WTC11 (cell line): ENCODE measurements at regions not wholly inside any gene's neighbourhood (a gene's known extent, or its start where the extent isn't known, plus 50 kb on each side); places are given as distances from the start of the nearest gene placed in this dataset.

ENCODE experiments used
- ATAC-seq: fragments of 200-7000 bp; cut with Tn5 transposase; 2 replicates; pipeline ENCODE4 v1.10.0; 2021; ENCODE audit warnings: mild to moderate bottlenecking, moderate library complexity
- CTCF ChIA-PET: fragments of 300-600 bp; sonication (Branson Sonifier 250); formaldehyde crosslinking; loops from one replicate; lab custom pipeline; 2021; ENCODE audit warnings: antibody characterized with exemption; lab: Charles Lee
- POLR2A ChIA-PET: fragments of 350-600 bp; sonication (Branson Sonifier 250); formaldehyde crosslinking; loops from one replicate; lab custom pipeline; 2021; ENCODE audit warnings: antibody characterized with exemption; lab: Charles Lee
- DNase-seq: peaks from one replicate; pipeline ENCODE4 v3.0.0; 2021; ENCODE audit warnings: low spot score
- H3K27ac Mint-ChIP-seq: 2 replicates; pipeline ENCODE4 v1.8.0; 2021; ENCODE audit warnings: mixed read lengths
- H3K27me3 Mint-ChIP-seq: 2 replicates; pipeline ENCODE4 v1.8.0; 2021; ENCODE audit warnings: low read depth, mild to moderate bottlenecking, moderate library complexity, mixed read lengths
- H3K36me3 Mint-ChIP-seq: 2 replicates; pipeline ENCODE4 v1.8.0; 2021; ENCODE audit warnings: mixed read lengths
- H3K4me1 Mint-ChIP-seq: 2 replicates; pipeline ENCODE4 v1.8.0; 2022; ENCODE audit warnings: mixed read lengths
- H3K4me3 Mint-ChIP-seq: 2 replicates; pipeline ENCODE4 v1.8.0; 2021; ENCODE audit warnings: mild to moderate bottlenecking, moderate library complexity, mixed read lengths
- H3K9me3 Mint-ChIP-seq: 2 replicates; pipeline ENCODE4 v1.8.0; 2021; ENCODE audit warnings: mixed read lengths
- ATF1 ChIP-seq: sonication (generic); formaldehyde crosslinking; IDR thresholded peaks from 2 replicates; pipeline ENCODE4 v1.8.1; 2023; ENCODE audit warnings: mild to moderate bottlenecking, moderate library complexity, missing genetic modification reagents
- ESRRA ChIP-seq: sonication (generic); formaldehyde crosslinking; IDR thresholded peaks from 2 replicates; pipeline ENCODE4 v1.8.1; 2022; ENCODE audit warnings: mild to moderate bottlenecking, missing genetic modification reagents, borderline replicate concordance
- FOXP1 ChIP-seq: sonication (generic); formaldehyde crosslinking; IDR thresholded peaks from 2 replicates; pipeline ENCODE4 v1.8.0; 2022; ENCODE audit warnings: missing genetic modification reagents, mild to moderate bottlenecking, moderate library complexity, borderline replicate concordance
- IRF2 ChIP-seq: sonication (generic); formaldehyde crosslinking; IDR thresholded peaks from 2 replicates; pipeline ENCODE4 v1.8.0; 2022; ENCODE audit warnings: low read depth, missing genetic modification reagents, borderline replicate concordance
- MXD4 ChIP-seq: fragments of 250-450 bp; sonication (Bioruptor Pico); IDR thresholded peaks from 2 replicates; pipeline ENCODE4 v1.8.0; 2021; ENCODE audit warnings: mild to moderate bottlenecking, moderate library complexity, borderline replicate concordance
- MYBL2 ChIP-seq: sonication (generic); formaldehyde crosslinking; IDR thresholded peaks from 2 replicates; pipeline ENCODE4 v1.8.1; 2023; ENCODE audit warnings: mild to moderate bottlenecking, moderate library complexity, missing genetic modification reagents
- NFE2L1 ChIP-seq: sonication (generic); formaldehyde crosslinking; IDR thresholded peaks from 2 replicates; pipeline ENCODE4 v1.8.1; 2023; ENCODE audit warnings: missing genetic modification reagents
- NFYB ChIP-seq: sonication (generic); formaldehyde crosslinking; conservative IDR thresholded peaks from 2 replicates; pipeline ENCODE4 v1.8.0; 2022; ENCODE audit warnings: low read depth, missing genetic modification reagents
- NR1H2 ChIP-seq: sonication (generic); formaldehyde crosslinking; IDR thresholded peaks from 2 replicates; pipeline ENCODE4 v1.9.0; 2021; ENCODE audit warnings: mild to moderate bottlenecking, moderate library complexity, missing genetic modification reagents
- NR2C2 ChIP-seq: sonication (generic); formaldehyde crosslinking; IDR thresholded peaks from 2 replicates; pipeline ENCODE4 v1.8.0; 2022; ENCODE audit warnings: mild to moderate bottlenecking, missing genetic modification reagents
- NR3C1 ChIP-seq: sonication (generic); formaldehyde crosslinking; conservative IDR thresholded peaks from 2 replicates; pipeline ENCODE4 v1.8.1; 2023; ENCODE audit warnings: low read depth, mild to moderate bottlenecking, missing genetic modification reagents
- PRRX2 ChIP-seq: fragments of 250-450 bp; sonication (Bioruptor Pico); IDR thresholded peaks from 2 replicates; pipeline ENCODE4 v1.8.0; 2021; ENCODE audit warnings: mild to moderate bottlenecking
- SMAD4 ChIP-seq: sonication (generic); formaldehyde crosslinking; IDR thresholded peaks from 2 replicates; pipeline ENCODE4 v1.8.0; 2022; ENCODE audit warnings: mild to moderate bottlenecking, missing genetic modification reagents
- SP1 ChIP-seq: sonication (generic); formaldehyde crosslinking; conservative IDR thresholded peaks from 2 replicates; pipeline ENCODE4 v1.8.1; 2022; ENCODE audit warnings: missing genetic modification reagents
- TCF7 ChIP-seq: sonication (generic); formaldehyde crosslinking; IDR thresholded peaks from 2 replicates; pipeline ENCODE4 v1.8.0; 2022; ENCODE audit warnings: mild to moderate bottlenecking, low read depth, missing genetic modification reagents, moderate library complexity
- ZNF219 ChIP-seq: sonication (generic); formaldehyde crosslinking; IDR thresholded peaks from 2 replicates; pipeline ENCODE4 v1.8.0; 2023; ENCODE audit warnings: missing genetic modification reagents, mild to moderate bottlenecking, borderline replicate concordance
- ZNF423 ChIP-seq: fragments of 250-450 bp; sonication (Bioruptor Pico); IDR thresholded peaks from 2 replicates; pipeline ENCODE4 v2.1.2; 2022; ENCODE audit warnings: mild to moderate bottlenecking, moderate library complexity
- TF ChIP-seq, protein P1 (sequence below): fragments of 250-450 bp; sonication (Bioruptor Pico); IDR thresholded peaks from 2 replicates; pipeline ENCODE4 v1.9.0; 2021; ENCODE audit warnings: mild to moderate bottlenecking
- TF ChIP-seq, protein P2 (sequence below): sonication (generic); formaldehyde crosslinking; IDR thresholded peaks from 2 replicates; pipeline ENCODE4 v1.8.0; 2022; ENCODE audit warnings: mild to moderate bottlenecking, missing genetic modification reagents
- TF ChIP-seq, protein P3 (sequence below): fragments of 250-450 bp; sonication (Bioruptor Pico); IDR thresholded peaks from 2 replicates; pipeline ENCODE4 v1.9.0; 2021; ENCODE audit warnings: moderate library complexity, mild to moderate bottlenecking, inconsistent platforms, borderline replicate concordance
- TF ChIP-seq, protein P4 (sequence below): sonication (generic); formaldehyde crosslinking; IDR thresholded peaks from 2 replicates; pipeline ENCODE4 v1.8.0; 2022; ENCODE audit warnings: missing genetic modification reagents

DNA sequence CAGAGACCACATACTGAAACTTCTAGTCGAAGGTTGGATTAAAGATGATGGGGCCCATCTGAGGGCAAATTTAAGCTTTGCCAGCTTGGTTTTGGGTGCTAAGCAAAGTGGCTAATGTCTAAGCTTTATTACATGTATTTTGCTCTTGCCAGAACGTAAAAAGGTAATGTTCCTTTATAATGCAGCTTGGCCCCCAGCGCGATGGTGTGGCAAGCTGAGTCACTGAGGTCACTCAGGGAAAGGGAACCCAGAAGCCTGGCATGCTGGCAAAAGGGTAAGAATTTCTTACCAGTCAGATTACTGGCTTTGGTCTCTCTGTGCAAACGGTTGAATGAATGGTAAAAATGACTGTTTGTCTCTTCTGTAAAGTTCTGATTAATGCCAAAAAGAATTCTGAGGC lies 158.3 kb upstream of the KCND2 start:
- no peaks in the 10 kb centered on the region; the same call in 1 of the 2 replicates for H3K27me3 Mint-ChIP-seq
- H3K9me3 Mint-ChIP-seq = peaks cover 72% of the 10 kb centered on the region
- no peak overlapping the region for H3K4me3 Mint-ChIP-seq
- H3K36me3 Mint-ChIP-seq = peaks cover 66% of the 10 kb centered on the region
- no peak for TF ChIP-seq NFE2L1 (CRISPR knock-in tag)
- TF ChIP-seq, protein P1, sequence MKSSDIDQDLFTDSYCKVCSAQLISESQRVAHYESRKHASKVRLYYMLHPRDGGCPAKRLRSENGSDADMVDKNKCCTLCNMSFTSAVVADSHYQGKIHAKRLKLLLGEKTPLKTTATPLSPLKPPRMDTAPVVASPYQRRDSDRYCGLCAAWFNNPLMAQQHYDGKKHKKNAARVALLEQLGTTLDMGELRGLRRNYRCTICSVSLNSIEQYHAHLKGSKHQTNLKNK = no peak
- no peak for TF ChIP-seq NR2C2 (CRISPR knock-in tag)
- TF ChIP-seq SP1 (CRISPR knock-in tag) = no peak
- TF ChIP-seq, protein P2, sequence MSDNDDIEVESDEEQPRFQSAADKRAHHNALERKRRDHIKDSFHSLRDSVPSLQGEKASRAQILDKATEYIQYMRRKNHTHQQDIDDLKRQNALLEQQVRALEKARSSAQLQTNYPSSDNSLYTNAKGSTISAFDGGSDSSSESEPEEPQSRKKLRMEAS (CRISPR knock-in tag) = no peak
- no peak for TF ChIP-seq NR1H2 (CRISPR knock-in tag)
- no peak for TF ChIP-seq ESRRA (CRISPR knock-in tag)
- TF ChIP-seq ATF1 (CRISPR knock-in tag) = no peak
- TF ChIP-seq, protein P3, sequence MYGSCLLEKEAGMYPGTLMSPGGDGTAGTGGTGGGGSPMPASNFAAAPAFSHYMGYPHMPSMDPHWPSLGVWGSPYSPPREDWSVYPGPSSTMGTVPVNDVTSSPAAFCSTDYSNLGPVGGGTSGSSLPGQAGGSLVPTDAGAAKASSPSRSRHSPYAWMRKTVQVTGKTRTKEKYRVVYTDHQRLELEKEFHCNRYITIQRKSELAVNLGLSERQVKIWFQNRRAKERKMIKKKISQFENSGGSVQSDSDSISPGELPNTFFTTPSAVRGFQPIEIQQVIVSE = no peak
- no peak for TF ChIP-seq FOXP1
- no peak for TF ChIP-seq PRRX2 (CRISPR knock-in tag)
- TF ChIP-seq MXD4 (CRISPR knock-in tag) = no peak
- no peak for TF ChIP-seq NFYB (CRISPR knock-in tag)
- no peak for TF ChIP-seq MYBL2 (CRISPR knock-in tag)
- H3K27ac Mint-ChIP-seq = no peak overlapping the region
- ATAC-seq (no peak), DNase-seq (no peak)
- ChIA-PET POLR2A (no interaction called here), CTCF (no interaction called here)
- H3K4me1 Mint-ChIP-seq = no peaks in the 10 kb centered on the region

DNA sequence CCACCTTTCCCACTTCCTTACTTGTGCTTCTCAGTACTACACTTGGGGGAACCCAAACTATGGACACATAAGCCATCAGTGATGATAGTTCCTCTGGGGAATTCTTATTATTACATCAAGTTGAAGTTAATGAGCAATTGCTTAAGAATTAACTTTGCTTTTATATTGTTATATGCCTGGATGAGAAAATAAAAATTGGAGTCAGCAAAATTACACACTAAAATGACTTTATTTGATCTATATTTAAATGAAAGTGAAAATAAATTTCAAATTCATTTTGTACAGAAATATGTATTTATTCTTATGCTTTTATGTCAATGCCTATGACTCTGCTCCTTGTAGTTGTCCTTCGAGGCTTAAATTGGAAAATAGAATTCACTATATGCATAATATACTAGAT lies 149.4 kb upstream of the KCND2 start:
- Mint-ChIP-seq H3K9me3 (peaks cover 26% of the 10 kb centered on the region), H3K27ac (no peak overlapping the region), H3K36me3 (peaks cover 16% of the 10 kb centered on the region), H3K27me3 (no peaks in the 10 kb centered on the region), H3K4me1 (no peaks in the 10 kb centered on the region), H3K4me3 (no peak overlapping the region)
- CTCF ChIA-PET = no interaction called here
- POLR2A ChIA-PET = no interaction called here
- TF ChIP-seq ZNF219 = no peak
- TF ChIP-seq, protein P4, sequence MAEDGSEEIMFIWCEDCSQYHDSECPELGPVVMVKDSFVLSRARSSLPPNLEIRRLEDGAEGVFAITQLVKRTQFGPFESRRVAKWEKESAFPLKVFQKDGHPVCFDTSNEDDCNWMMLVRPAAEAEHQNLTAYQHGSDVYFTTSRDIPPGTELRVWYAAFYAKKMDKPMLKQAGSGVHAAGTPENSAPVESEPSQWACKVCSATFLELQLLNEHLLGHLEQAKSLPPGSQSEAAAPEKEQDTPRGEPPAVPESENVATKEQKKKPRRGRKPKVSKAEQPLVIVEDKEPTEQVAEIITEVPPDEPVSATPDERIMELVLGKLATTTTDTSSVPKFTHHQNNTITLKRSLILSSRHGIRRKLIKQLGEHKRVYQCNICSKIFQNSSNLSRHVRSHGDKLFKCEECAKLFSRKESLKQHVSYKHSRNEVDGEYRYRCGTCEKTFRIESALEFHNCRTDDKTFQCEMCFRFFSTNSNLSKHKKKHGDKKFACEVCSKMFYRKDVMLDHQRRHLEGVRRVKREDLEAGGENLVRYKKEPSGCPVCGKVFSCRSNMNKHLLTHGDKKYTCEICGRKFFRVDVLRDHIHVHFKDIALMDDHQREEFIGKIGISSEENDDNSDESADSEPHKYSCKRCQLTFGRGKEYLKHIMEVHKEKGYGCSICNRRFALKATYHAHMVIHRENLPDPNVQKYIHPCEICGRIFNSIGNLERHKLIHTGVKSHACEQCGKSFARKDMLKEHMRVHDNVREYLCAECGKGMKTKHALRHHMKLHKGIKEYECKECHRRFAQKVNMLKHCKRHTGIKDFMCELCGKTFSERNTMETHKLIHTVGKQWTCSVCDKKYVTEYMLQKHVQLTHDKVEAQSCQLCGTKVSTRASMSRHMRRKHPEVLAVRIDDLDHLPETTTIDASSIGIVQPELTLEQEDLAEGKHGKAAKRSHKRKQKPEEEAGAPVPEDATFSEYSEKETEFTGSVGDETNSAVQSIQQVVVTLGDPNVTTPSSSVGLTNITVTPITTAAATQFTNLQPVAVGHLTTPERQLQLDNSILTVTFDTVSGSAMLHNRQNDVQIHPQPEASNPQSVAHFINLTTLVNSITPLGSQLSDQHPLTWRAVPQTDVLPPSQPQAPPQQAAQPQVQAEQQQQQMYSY = no peak
- no peak for TF ChIP-seq NR1H2 (CRISPR knock-in tag)
- no peak for TF ChIP-seq TCF7 (CRISPR knock-in tag)
- no peak for TF ChIP-seq FOXP1
- no peak for TF ChIP-seq ZNF423 (CRISPR knock-in tag)
- no peak for TF ChIP-seq IRF2
- TF ChIP-seq NR3C1 (CRISPR knock-in tag) = no peak
- no peak for TF ChIP-seq SMAD4
- DNase-seq (no peak), ATAC-seq (no peak)
